Endodermal cell (in vitro differentiated cells): ENCODE measurements at regions not wholly inside any gene's neighbourhood (a gene's known extent, or its start where the extent isn't known, plus 50 kb on each side); places are given as distances from the start of the nearest gene placed in this dataset.

Experiments used
- DNase-seq: peaks from one replicate; pipeline ENCODE4 v3.0.0-alpha.2; 2017
- H3K27ac ChIP-seq: 2 replicates; pipeline ENCODE4 v1.5.1; 2013; ENCODE audit warnings: mild to moderate bottlenecking, low read depth, low read length, moderate library complexity
- H3K27me3 ChIP-seq: 2 replicates; pipeline ENCODE4 v1.6.1; 2013; ENCODE audit warnings: mild to moderate bottlenecking, low read length, moderate library complexity; ENCODE audit not compliant: insufficient read depth, control insufficient read depth, poor library complexity, severe bottlenecking
- H3K36me3 ChIP-seq: 2 replicates; pipeline ENCODE4 v1.7.0; 2013; ENCODE audit warnings: mild to moderate bottlenecking, low read length, moderate library complexity; ENCODE audit not compliant: control insufficient read depth, insufficient read depth
- H3K4me1 ChIP-seq: one replicate; pipeline ENCODE4 v1.7.0; 2013; ENCODE audit warnings: low read length; ENCODE audit not compliant: control insufficient read depth, insufficient read depth
- H3K4me3 ChIP-seq: 2 replicates; pipeline ENCODE4 v1.5.1; 2013; ENCODE audit warnings: mild to moderate bottlenecking, low read length, moderate library complexity
- H3K9ac ChIP-seq: 2 replicates; pipeline ENCODE4 v1.6.1; 2013; ENCODE audit warnings: mild to moderate bottlenecking, low read length, moderate library complexity; ENCODE audit not compliant: poor library complexity, severe bottlenecking; ENCODE audit errors: extremely low read depth
- H3K9me3 ChIP-seq: 2 replicates; pipeline ENCODE4 v1.6.1; 2013; ENCODE audit warnings: mild to moderate bottlenecking, low read length, moderate library complexity; ENCODE audit not compliant: control insufficient read depth
- H3K27ac Mint-ChIP-seq: 2 replicates; pipeline ENCODE4 v1.8.0; 2020; ENCODE audit warnings: mixed read lengths
- H3K27me3 Mint-ChIP-seq: 2 replicates; pipeline ENCODE4 v1.8.0; 2021; ENCODE audit warnings: mild to moderate bottlenecking, mixed read lengths; ENCODE audit not compliant: insufficient read depth
- H3K36me3 Mint-ChIP-seq: 2 replicates; pipeline ENCODE4 v1.8.0; 2020; ENCODE audit warnings: low read depth, mixed read lengths
- H3K4me1 Mint-ChIP-seq: 2 replicates; pipeline ENCODE4 v1.8.0; 2020; ENCODE audit warnings: mixed read lengths
- H3K4me3 Mint-ChIP-seq: 2 replicates; pipeline ENCODE4 v1.8.0; 2020; ENCODE audit warnings: mild to moderate bottlenecking, moderate library complexity, mixed read lengths
- H3K9me3 Mint-ChIP-seq: 2 replicates; pipeline ENCODE4 v1.8.0; 2020; ENCODE audit warnings: mild to moderate bottlenecking, mixed read lengths
- WGBS, 2 experiments: methylation state at CpG; one replicate each; pipeline versions ENCODE4 v1.1.5 to v1.1.7; 2013; ENCODE audit warnings: missing lambda C conversion rate in 2 of 2, mixed read lengths in 1 of 2; ENCODE audit not compliant: insufficient coverage in 1 of 2, insufficient read length in 1 of 2; 5-methylcytosine and 5-hydroxymethylcytosine counted together
- TF ChIP-seq, protein P1 (sequence below): fragments of 200-600 bp; sonication (generic); conservative IDR thresholded peaks from 2 replicates; pipeline ENCODE4 v1.5.0; 2021; ENCODE audit warnings: antibody characterized with exemption, mild to moderate bottlenecking

DNA sequence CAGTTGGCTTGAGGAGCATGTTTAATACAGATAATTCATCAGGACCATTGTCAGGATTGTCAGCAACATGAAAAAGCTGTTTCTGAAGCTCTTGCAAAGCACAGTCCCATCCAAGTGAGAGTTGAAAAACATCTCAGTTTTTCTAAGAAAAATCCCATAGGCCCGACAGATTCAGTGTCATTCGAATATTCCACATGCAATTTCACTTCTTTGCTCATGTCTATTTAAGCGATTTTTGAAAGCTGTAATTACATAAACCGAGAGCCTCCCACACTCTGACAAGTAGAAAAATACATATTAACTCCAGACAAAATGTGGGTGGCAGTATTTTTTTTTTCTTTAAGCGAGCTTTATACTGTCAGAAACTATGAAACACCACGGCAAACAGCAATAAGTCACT lies 134.7 kb upstream of the GALNT5 start:
- no peaks in the 10 kb centered on the region for H3K36me3 Mint-ChIP-seq
- no peak for DNase-seq
- Histone ChIP-seq H3K4me1 (no peaks in the 10 kb centered on the region), H3K27me3 (no peaks in the 10 kb centered on the region), H3K4me3 (no peak overlapping the region), H3K9me3 (no peaks in the 10 kb centered on the region), H3K9ac (no peak overlapping the region), H3K27ac (no peak overlapping the region), H3K36me3 (no peaks in the 10 kb centered on the region)
- no peaks in the 10 kb centered on the region for H3K9me3 Mint-ChIP-seq
- TF ChIP-seq, protein P1, sequence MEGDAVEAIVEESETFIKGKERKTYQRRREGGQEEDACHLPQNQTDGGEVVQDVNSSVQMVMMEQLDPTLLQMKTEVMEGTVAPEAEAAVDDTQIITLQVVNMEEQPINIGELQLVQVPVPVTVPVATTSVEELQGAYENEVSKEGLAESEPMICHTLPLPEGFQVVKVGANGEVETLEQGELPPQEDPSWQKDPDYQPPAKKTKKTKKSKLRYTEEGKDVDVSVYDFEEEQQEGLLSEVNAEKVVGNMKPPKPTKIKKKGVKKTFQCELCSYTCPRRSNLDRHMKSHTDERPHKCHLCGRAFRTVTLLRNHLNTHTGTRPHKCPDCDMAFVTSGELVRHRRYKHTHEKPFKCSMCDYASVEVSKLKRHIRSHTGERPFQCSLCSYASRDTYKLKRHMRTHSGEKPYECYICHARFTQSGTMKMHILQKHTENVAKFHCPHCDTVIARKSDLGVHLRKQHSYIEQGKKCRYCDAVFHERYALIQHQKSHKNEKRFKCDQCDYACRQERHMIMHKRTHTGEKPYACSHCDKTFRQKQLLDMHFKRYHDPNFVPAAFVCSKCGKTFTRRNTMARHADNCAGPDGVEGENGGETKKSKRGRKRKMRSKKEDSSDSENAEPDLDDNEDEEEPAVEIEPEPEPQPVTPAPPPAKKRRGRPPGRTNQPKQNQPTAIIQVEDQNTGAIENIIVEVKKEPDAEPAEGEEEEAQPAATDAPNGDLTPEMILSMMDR = no peak
- H3K4me1 Mint-ChIP-seq = no peaks in the 10 kb centered on the region
- no peaks in the 10 kb centered on the region for H3K27me3 Mint-ChIP-seq
- WGBS, 2 experiments = 91 to 97% methylated on average over 6 of the region's 6 CpGs
- no peak overlapping the region for H3K4me3 Mint-ChIP-seq
- no peak overlapping the region for H3K27ac Mint-ChIP-seq

DNA sequence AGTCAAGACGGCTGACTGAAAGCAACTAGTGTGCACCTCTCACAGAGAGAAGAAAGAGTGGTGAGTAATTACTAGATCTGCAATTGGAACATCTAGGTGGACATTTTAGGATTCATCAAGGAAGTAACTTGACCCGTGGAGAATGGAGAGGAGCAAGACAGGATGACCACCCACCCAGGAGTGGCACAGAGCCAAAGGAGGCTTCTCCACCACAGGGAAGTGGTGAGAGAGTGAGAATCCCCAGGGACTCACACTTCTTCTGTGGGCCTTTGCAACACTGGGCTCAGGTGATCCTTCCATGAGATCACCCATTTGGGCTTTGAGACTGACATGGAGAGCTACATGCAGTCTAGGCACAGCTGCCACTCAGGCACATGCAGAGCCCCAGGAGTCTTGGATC lies 132.8 kb upstream of the GALNT5 start:
- H3K27me3 ChIP-seq = no peaks in the 10 kb centered on the region
- TF ChIP-seq, protein P1 = no peak
- WGBS, 2 experiments = 38 to 42% methylated on average over 2 of the region's 2 CpGs
- no peaks in the 10 kb centered on the region for H3K4me1 ChIP-seq
- no peak overlapping the region for H3K27ac ChIP-seq
- H3K4me3 ChIP-seq = no peak overlapping the region
- H3K9ac ChIP-seq = no peak overlapping the region
- H3K4me3 Mint-ChIP-seq = no peak overlapping the region
- no peak for DNase-seq
- H3K4me1 Mint-ChIP-seq = no peaks in the 10 kb centered on the region
- no peaks in the 10 kb centered on the region for H3K27me3 Mint-ChIP-seq
- H3K9me3 Mint-ChIP-seq = no peaks in the 10 kb centered on the region
- H3K9me3 ChIP-seq = no peaks in the 10 kb centered on the region
- no peaks in the 10 kb centered on the region for H3K36me3 ChIP-seq
- no peak overlapping the region for H3K27ac Mint-ChIP-seq
- no peaks in the 10 kb centered on the region for H3K36me3 Mint-ChIP-seq

DNA sequence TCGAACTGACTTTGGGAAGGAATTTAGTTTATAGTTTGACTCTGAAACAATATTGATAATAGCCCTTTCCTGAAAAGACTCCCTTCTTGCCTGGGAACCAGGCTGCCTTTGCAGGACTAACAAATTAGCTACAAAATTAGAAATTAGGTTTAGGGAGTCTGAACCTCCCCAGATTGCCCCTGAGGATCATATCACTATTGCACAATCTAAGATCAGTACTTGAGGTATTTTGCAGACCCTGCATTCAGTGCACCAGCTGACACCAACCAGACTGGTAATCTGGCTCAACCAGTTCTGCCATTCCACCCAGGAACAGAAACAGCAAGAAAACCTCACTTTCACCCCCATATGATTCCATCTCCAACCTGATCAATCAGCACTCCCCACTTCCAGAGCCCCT lies 131.8 kb upstream of the GALNT5 start:
- Mint-ChIP-seq H3K27me3 (no peaks in the 10 kb centered on the region), H3K9me3 (no peaks in the 10 kb centered on the region), H3K4me3 (no peak overlapping the region), H3K27ac (no peak overlapping the region), H3K4me1 (no peaks in the 10 kb centered on the region), H3K36me3 (no peaks in the 10 kb centered on the region)
- Histone ChIP-seq H3K27ac (no peak overlapping the region), H3K27me3 (no peaks in the 10 kb centered on the region), H3K9me3 (no peaks in the 10 kb centered on the region), H3K36me3 (no peaks in the 10 kb centered on the region), H3K4me1 (no peaks in the 10 kb centered on the region), H3K4me3 (no peak overlapping the region), H3K9ac (no peak overlapping the region)
- WGBS, 2 experiments = 100% methylated on average over 1 of the region's 1 CpG; no CpG with 5 or more reads in 1 of the 2 experiments
- TF ChIP-seq, protein P1 = no peak
- no peak for DNase-seq
